ENCODE measurements at regions not wholly inside any gene's neighbourhood (a gene's known extent, or its start where the extent isn't known, plus 50 kb on each side); places are given as distances from the start of the nearest gene placed in this dataset.
A peak's percentile ranks its signal among the peaks of the same experiment; 100 is the strongest.

DNA sequence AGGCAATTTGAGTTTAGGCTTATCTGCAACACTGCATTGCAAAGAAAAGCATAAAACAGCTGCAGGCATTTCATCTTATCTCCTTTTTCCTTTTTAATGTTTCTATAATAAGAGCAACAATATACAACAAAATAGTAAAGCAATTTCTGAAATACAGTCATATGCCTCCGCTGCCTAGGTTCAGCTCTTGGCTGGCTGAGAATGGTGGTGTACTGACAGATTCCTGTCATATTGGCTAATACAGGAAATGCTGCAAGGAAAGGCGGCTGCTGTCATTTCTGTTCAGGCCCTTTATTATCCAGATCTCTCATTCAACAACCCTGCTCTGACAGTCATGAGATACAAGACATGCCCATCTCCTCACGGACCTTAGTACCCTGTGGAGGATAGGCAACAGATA lies 677.0 kb downstream of the TAF11L14 start:
- no peak for DNase-seq (ENCODE audit: low read depth)
- in situ Hi-C loops (cut with HindIII; ENCODE audit: low pct_unique_long_range_greater_than_20kb, low sequenced_read_pairs): no loop called here

DNA sequence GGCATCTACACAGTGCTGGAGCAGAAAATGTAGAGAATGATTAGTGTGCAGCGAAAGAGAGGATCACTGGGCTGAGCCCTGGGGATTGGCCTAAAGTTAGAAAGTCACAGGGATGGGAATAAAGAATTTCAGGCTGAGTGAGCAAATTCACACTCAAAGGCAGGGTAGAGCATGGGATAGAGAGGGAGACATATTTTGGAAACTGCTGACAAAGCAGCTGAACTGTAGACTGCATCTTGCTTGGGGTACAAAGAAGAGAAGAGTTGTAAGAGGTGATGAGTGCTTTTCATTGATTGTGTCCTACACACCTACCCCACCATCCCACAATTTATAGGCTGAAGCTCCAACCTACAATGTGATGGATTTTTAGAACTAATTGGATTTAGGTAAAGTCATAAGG lies 677.8 kb downstream of the TAF11L14 start:
- in situ Hi-C loops (cut with HindIII; ENCODE audit: low pct_unique_long_range_greater_than_20kb, low sequenced_read_pairs): no loop called here
- no peak for DNase-seq (ENCODE audit: low read depth)

DNA sequence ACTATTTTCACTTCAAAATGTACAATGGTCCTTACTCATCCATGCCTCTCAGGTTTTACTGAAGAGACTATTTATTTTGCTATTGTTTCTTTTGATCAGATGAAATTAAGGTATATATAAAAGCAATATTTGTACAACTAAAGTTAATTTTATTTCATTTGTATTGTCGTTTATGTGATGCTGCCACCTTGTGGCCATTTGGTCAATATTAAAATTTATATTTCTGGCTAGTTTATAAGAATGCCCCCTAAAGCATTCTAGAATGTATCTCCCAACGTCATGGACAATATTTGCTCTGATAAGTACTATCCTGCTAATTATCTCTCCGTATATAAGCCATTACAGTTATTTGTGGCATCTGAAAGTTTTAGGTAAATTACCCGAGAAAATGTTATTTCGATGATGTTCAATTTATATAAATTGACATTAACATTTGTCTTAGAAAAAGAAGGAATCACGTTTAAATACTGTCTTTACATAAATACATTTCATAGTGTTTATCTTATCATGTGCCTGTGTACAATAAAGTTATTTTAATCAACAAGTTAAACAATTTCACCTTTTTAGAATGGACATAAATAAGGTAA lies 680.0 kb downstream of the TAF11L14 start:
- in situ Hi-C loops (cut with HindIII; ENCODE audit: low pct_unique_long_range_greater_than_20kb, low sequenced_read_pairs): no loop called here
- no peak for DNase-seq (ENCODE audit: low read depth)

DNA sequence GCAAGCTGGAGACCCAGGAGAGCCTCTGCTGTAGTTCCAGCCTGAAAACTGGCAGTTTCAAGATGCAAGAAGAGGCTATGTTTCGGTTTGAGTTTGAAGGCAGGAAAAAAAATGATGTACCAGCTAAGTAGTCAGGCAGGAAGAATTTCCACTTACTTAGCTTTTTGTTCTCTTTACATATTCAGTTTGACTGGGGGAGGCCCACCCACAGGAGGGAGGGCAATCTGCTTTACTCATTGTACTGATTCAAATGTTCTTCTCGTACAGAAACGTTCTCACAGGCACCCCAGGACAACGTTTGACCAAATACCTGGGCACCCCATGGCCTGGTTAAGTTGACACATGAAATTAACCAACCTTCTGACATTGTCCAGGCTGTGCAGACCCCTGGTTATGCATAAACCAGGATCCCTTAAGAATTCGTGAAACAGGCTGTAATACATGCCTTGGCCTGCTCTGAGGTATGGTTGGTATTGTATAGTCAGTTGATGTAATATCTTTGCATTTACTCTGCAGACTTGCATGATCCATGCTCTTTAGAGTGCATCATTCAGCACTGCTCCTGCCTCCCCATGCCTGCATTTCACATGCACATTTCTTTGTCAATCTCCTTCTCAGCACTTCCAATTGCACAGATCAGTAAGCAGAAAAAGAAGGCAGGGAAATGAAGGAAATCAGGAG lies 687.1 kb downstream of the TAF11L14 start:
- in situ Hi-C loops (cut with HindIII; ENCODE audit: low pct_unique_long_range_greater_than_20kb, low sequenced_read_pairs): no loop called here
- no peak for DNase-seq (ENCODE audit: low read depth)

DNA sequence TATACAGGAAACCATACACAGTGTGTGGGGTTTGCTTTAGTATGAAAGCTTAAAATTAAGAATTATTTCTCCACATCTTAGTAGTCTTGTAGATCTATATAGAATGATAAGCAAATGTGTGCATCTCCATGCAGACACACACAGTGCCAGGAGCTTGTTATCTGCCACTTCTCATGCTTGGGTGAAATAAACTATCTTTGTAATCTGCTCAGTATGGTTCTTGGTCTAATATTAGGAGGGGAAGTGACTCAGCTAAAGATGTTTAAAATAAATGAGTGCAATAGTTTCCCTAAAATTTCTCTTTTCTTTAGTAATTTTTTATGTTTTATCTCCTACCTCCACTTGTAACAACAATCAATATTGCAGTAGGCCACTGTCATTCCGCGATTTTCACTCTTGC lies 689.6 kb downstream of the TAF11L14 start:
- in situ Hi-C loops (cut with HindIII; ENCODE audit: low pct_unique_long_range_greater_than_20kb, low sequenced_read_pairs): no loop called here
- DNase-seq (ENCODE audit: low read depth): no peak

DNA sequence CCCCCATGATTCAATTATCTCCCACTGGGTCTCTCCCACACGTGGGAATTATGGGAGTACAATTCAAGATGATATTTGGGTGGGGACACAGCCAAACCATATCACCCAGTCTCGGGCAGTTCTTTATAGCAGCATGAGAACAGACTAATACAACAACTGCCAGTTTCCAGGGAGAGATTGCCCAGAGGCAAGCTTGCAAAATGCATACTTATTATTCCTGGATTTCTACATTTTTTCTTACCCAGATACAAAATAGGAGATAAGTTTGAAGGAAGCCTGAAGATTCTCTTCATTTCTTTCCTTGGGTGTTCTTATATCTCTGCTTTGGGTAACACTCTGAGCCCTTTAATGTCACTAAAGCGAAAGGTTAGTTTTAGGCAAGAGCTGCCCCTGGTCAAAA lies 691.2 kb downstream of the TAF11L14 start:
- DNase-seq (ENCODE audit: low read depth): no peak
- in situ Hi-C loops (cut with HindIII; ENCODE audit: low pct_unique_long_range_greater_than_20kb, low sequenced_read_pairs): no loop called here

DNA sequence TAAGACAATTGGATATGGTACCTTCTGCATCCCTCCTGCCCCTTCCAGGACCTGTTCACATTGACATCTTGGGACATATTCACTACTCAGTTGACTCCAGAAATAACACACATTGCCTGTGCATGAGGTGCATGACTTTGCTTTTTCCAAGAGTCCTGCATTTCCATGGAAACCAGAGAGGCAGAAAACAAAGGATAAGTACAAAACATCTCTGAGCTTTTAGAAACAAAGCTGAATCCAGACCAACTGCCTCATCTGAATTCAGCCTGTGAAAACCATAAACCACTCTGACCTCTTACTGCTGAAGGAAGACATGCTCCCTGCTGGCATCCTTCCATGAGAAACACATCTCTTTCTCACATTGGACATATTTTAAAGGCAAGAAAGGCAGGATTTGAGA lies 695.1 kb downstream of the TAF11L14 start:
- in situ Hi-C loops (cut with HindIII; ENCODE audit: low pct_unique_long_range_greater_than_20kb, low sequenced_read_pairs): no loop called here
- DNase-seq (ENCODE audit: low read depth): peak; percentile 48

DNA sequence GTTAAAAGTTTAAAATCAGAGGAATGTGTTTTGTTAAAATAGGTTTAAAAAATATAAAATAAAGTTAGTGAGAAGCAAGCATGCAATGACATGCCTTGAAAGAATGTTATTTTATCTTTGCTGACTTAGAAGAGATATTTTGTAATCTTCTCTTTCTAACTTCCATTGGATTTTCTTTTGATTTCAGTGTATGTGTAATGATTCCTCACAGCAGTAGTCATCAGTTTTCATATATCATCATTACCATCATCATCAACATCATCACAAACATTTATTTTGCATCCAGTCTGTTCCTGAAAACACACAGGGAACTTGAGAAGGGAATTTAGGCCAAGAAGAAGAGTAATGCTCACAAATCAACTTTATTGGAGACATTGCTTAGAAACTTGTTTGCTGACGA lies 699.6 kb downstream of the TAF11L14 start:
- no peak for DNase-seq (ENCODE audit: low read depth)
- in situ Hi-C loops (cut with HindIII; ENCODE audit: low pct_unique_long_range_greater_than_20kb, low sequenced_read_pairs): no loop called here

DNA sequence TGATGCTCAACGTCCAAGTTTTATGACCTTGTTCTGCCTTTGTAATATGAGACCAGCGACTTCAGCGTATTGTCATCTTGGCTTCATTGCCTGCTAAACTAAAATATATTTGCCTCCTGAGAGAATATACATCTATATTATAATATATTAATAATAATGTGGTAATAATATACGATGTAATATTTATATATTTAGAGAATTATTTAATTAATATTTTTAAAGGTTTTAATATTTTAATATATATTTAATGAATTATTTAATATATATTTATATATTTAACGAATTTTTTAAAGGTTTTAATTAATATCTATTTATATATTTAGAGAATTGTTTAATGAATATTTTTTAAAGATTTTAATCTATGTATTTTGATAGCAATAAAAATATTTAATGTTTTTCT lies 700.7 kb downstream of the TAF11L14 start:
- in situ Hi-C loops (cut with HindIII; ENCODE audit: low pct_unique_long_range_greater_than_20kb, low sequenced_read_pairs): no loop called here
- DNase-seq (ENCODE audit: low read depth): no peak

DNA sequence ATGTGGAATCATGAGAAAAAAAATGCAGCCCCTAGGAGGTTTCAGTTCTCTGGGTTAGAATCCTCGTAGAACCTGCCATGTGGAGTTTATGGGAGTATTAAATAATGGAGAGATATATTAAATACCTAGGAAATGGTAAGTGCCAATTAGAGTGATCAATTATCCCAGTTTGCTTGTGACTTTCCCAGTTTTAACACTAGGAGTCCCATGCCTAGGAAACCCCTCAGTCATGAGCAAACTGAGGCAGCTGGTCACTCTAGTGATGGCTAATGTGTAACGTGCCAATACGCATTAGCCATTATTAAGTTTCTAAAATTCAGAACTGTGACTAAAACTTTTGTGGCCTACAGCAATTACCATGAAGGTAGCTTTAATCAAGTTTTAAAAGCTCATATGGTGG lies 720.6 kb downstream of the TAF11L14 start:
- DNase-seq (ENCODE audit: low read depth): no peak
- in situ Hi-C loops (cut with HindIII; ENCODE audit: low pct_unique_long_range_greater_than_20kb, low sequenced_read_pairs): no loop called here

DNA sequence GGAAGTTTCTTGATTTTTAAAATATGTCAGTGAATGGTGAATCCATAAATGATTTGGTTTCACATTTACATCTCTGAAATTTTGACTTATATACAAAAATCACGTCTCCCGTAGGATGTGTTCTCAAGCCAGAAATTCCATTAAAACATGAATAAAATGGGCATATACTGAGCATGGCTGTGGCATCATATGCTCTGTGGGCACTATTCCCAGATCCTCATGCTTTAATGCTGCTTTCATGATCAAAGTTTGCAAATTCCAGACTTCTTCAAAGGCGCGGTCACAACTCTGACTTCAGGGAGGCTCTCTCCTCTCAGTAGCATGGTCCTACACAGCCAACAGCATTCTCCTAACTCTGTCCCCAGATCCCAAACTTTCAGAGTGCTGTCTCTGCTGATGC lies 723.2 kb downstream of the TAF11L14 start:
- in situ Hi-C loops (cut with HindIII; ENCODE audit: low pct_unique_long_range_greater_than_20kb, low sequenced_read_pairs): no loop called here
- no peak for DNase-seq (ENCODE audit: low read depth)

DNA sequence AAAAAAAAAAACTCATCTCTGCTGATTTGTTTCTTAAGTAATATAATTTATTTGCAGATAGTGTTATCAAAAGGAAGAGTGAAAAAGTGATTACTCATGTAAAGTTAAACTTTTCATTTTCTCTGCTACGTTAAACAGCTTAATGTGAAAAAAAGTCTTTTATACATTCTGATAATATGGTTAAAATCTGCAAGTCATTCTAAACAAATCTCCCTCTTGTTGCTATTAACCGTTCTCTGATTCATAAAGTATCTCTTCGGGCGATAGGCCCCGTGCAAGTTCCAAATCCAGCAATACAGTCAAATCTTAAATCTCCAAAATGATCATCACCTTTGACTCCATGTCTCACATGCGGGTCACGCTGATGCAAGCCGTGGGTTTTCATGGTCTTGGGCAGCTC lies 732.0 kb downstream of the TAF11L14 start:
- no peak for DNase-seq (ENCODE audit: low read depth)
- in situ Hi-C loops (cut with HindIII; ENCODE audit: low pct_unique_long_range_greater_than_20kb, low sequenced_read_pairs): no loop called here

DNA sequence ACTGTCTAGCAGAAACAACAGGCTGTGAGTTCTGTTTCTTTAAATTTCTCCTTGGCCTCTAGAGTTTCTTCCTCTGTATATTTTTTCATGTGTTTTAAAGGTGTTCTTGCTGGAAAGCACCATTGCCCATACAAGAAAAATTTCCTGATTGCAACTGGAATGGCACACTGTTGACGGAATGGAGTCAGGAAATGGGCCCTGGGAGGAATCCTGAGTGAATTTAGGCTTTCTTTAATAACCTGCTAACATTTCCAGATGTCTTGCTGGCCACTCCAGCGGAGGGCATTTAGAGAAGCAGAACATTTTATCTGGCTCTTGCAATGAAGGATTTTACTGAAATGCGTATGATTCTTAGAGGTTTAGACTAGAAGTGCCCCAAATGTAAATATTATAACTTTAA lies 736.3 kb downstream of the TAF11L14 start:
- in situ Hi-C loops (cut with HindIII; ENCODE audit: low pct_unique_long_range_greater_than_20kb, low sequenced_read_pairs): no loop called here
- no peak for DNase-seq (ENCODE audit: low read depth)

DNA sequence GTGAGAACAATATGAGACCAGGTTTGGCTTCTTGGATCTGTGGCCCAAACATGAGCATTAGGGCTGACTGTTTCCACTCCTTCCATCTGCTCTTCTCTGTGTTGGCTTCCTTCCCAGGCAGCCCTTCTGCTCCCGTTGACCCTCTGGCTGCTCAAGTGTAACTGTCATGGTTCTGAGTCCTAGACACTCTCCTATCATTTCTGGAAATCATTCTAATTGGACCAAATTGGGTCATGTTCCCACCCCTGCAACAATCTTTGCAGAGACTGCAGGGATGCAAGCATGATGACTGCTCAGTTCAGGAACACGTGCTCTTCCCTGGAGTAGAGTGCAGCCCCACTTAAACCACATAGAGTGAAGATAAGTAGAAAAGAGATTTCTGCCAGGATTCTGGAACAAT lies 741.4 kb downstream of the TAF11L14 start:
- in situ Hi-C loops (cut with HindIII; ENCODE audit: low pct_unique_long_range_greater_than_20kb, low sequenced_read_pairs): no loop called here
- no peak for DNase-seq (ENCODE audit: low read depth)

DNA sequence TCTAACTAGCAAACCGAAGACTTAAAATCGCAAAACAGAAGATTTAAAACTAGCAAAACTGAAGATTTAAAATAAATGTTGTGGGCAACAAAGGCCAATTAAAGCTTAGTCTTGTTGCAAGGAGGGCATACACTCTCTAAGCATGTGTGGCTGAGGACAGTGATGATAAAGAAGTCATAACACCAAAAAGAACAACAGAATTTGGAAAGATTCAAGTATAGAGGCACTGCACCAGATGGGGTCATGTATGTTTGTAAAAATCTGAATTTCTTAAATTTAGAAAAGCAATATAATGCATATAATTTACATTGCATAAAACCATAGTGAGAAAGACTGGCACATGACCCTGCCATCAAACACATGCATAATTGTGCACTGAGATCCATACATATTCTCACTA lies 743.8 kb downstream of the TAF11L14 start:
- in situ Hi-C loops (cut with HindIII; ENCODE audit: low pct_unique_long_range_greater_than_20kb, low sequenced_read_pairs): no loop called here
- no peak for DNase-seq (ENCODE audit: low read depth)

DNA sequence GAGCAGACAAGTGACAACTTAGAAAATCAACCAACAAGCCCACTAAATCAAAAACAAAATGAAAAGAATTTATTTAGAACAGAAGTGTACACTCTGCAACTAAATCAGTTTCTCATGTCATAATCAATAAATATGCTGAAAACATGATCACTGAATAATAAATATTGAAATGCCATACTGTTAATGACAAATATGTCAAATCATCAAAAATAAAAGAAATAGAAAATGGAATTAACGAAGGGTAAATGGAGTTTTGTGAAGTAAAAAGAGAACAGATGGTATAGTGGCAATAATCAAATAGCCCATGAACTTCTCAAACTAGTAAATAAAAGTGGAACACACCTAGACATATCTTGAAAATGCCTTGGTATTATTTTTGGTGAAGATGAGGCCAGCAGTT lies 744.9 kb downstream of the TAF11L14 start:
- DNase-seq (ENCODE audit: low read depth): no peak
- in situ Hi-C loops (cut with HindIII; ENCODE audit: low pct_unique_long_range_greater_than_20kb, low sequenced_read_pairs): no loop called here

DNA sequence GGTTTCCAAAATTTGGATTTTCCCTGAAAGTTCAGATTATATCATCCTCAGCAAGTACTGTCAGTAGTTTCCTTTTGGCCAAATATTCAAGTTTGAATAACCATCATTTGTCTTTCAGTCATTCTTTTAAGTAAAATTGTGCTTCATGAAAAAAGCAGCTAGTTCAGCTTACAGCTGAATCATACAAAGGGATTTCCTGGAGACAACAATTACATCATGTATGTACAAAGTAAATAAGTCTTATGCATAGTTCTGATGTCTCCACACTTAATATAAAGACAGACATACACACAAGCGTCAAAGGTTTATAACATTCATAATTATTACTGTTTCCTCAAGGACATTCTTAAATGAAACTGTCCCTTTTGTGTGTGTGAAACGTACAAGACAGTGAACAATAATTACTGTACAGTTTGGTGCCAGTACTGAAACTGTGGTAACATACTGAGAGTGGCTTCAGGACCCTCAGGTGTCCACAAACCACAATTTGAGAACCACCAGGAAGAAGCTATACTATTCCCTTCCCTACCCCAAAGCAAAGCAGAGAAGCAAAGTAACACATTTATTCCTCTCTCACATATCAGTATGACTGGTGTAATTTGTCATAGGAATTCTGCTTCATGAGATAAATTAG lies 746.6 kb downstream of the TAF11L14 start:
- in situ Hi-C loops (cut with HindIII; ENCODE audit: low pct_unique_long_range_greater_than_20kb, low sequenced_read_pairs): no loop called here
- no peak for DNase-seq (ENCODE audit: low read depth)

DNA sequence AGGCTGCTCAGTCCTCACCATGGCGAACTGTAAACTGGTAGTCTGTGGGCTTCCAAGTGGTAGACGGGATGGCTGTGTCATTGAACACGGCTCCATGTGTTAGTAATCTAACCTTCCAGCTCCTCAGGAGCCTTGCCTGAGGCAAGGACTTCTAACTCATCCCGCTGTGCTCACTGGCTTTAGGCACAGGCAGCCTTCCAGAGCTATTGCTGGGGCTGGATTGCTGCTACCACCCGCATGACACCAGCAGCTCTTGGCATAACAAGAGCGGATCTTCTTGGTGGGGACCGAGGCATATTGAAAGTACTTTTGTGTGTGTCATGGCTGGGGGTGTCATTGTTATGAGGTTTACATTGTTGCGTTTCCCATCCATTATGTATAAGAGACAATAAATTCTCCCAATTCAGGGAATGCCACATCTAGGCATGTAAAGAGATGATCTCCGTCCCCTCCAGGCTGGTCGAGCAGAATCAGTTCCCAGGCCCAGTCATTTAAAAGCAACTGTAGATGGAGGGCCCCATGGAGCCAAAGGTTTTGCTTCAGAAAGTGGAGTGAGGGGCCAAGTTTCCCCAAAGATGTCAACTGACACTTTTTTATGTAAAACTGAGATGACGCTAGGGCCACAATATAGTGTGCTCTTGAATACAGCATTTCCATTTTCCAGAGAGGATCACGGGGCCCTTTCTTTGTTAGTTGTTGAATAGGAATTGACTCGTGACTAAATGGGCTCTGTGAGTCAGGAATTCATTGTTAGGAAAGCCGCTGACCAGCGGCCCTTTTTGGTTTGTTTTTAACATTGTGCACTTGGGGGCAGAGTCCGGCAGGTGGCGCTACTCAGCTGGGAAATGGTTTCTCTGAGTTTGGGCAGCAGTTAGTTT lies 759.5 kb downstream of the TAF11L14 start:
- in situ Hi-C loops (cut with HindIII; ENCODE audit: low pct_unique_long_range_greater_than_20kb, low sequenced_read_pairs): no loop called here

DNA sequence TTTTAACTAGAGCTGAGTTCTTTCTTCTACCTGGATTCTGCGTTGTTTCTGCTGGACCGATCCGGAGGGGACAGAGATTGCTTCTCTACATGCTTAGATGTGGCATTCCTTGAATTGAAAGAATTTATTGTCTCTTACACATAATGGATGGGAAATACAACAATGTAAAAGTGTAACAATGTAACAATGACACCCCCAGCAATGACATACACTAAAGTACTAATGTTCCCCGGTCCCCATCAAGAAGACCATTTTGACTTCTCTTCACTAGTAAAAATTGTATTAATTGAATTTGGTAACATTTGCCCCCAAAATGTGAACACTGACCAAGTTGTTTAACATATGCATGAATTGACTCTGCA lies 760.2 kb downstream of the TAF11L14 start:
- no peak for DNase-seq (ENCODE audit: low read depth)
- in situ Hi-C loops (cut with HindIII; ENCODE audit: low pct_unique_long_range_greater_than_20kb, low sequenced_read_pairs): no loop called here

More for the DNA sequence above, 759.5 kb downstream of the TAF11L14 start:
- DNase-seq (ENCODE audit: low read depth): peak; percentile 59

Measured in Caki2 (cell line).